HG03575 (cell line): ENCODE measurements at regions not wholly inside any gene's neighbourhood (a gene's known extent, or its start where the extent isn't known, plus 50 kb on each side); places are given as distances from the start of the nearest gene placed in this dataset.

Source experiments
- ATAC-seq: cut with Tn5 transposase; IDR thresholded peaks from one replicate; pipeline ENCODE4 v1.9.1; 2021; ENCODE audit not compliant: unreplicated experiment, insufficient number of reproducible peaks, low FRiP score; ENCODE audit errors: extremely low read depth

DNA sequence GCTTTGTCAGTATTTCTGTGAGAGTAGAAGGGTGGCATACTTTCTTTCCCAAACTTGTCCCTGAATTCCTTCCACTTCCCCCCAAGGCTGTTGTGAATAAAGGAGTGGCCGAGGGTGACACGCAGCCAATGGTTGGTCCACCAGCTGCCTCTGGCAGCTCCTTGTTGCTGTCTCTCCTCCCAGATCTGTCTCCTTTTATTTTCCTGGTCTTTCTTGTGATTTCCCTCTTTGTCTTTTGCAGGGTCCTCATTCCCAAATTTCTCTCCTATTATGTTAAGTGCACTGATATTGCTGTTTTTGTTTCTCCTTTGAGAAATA is 137.5 kb upstream of the HMHB1 start:
- ATAC-seq, result no peak

DNA sequence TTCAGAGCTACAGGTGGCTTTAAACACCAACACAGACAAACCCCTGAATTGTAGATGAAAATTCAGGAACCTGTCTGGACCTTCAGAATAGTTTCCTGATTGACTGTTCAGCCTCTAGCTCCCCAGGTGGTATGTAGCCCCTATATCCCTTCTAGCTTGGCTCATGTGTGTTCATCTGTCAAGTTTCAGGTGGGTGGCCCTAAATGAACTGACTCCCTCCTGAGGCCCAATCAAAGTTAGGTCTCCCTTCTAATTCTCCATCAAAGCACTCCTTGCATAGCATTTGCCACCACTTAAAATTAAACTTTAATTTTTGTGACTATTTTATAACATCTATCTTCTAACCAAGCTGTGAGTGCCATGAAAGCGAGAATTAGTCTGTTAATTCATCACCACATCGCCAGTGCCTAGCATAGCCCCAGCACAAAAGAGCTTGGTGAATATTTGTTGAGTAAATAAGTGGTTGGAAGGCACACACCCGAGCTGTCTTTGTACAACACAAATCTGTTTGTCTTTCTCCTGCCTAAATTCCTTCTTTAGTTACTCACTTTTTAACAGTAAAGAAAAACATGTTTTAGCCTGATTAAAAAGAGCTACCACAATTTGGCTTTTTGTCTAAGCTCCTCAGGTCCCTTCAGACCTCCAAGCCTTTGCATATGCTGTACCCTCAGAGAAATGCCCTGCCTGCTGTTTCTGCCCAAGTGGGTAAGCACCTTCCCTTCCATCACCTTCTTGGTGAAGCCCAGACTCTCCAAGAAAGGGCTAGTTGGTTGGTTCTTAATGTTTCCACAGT is 138.1 kb upstream of the HMHB1 start:
- no peak for ATAC-seq

DNA sequence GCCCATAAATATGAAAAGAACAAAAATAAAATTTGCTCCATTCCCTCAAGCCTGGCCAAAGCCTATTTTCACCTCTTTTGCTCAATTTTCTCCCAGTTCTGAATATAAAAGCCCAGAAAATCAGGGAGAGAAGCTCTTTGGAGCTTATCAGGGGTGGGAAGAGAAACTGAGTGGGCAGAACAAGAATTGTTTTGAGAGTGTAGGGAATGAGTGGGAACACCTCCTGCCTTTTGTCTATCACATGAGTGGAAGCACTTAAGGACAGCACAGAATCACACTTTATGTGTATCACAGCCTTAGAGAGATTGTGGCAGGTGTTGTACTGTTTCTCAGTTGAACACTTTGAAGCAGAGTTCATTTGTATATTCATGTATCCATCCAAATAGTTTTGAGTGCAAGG is 139.2 kb upstream of the HMHB1 start:
- ATAC-seq, result no peak

DNA sequence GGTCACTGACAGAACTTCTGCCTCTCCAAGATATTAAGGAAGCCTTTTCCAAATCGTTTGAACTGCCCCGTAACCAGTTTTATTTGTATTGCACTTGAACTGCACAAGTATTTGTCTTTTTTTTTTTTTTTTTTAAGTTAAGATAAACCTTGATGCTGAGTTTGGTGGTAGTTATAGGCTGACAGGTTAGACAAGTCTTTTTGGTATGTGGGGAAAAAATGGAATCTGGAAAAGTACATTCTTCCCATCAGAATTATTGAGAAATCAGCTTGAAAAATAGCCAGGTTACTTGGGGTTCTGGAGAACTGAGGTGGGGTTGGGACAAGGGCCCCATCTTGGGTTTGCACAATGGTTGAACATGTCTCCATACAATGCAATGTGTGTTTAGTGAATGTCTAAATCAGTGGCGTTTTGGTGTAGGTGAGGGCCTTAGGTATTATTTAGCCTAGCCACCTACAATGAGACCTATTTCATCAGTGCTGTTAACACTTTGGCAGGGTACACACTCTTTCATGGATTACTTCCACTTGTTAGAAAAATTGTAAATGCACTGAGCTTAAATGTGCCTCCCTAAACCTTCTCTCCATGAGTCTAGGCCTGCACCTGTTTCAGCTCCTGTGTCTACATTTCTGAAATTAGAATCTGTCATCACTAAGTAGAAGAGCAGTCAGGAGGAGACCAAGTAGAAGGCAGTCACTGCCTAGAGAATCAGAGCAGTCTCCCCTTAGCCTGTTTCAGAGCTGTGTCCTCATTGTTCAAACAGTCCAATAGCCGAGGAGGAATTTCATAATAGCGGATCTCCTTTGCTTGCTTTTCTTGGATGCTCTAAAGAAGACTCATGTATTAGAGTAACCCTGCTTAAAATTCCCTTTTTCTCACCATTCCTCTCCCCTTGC is 140.0 kb upstream of the HMHB1 start:
- ATAC-seq, result no peak

DNA sequence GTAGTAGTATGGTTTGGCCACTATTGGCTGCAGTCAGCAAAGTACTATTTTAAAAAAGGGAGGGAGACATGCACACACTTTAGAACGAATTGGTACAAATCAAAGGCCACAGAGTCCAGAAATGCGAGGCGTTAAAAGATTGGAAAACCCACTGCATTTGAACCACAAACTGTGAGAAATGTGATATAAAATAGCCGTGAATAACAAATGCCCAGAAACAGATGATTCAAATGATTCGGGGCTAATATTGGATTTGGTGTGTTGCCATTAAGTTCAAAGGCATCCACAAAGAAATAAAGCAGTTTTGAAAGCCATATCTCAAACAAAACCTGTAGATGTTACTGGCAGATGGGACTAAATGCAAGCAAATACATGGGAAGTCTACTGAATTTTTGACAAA is 140.9 kb upstream of the HMHB1 start:
- no peak for ATAC-seq

DNA sequence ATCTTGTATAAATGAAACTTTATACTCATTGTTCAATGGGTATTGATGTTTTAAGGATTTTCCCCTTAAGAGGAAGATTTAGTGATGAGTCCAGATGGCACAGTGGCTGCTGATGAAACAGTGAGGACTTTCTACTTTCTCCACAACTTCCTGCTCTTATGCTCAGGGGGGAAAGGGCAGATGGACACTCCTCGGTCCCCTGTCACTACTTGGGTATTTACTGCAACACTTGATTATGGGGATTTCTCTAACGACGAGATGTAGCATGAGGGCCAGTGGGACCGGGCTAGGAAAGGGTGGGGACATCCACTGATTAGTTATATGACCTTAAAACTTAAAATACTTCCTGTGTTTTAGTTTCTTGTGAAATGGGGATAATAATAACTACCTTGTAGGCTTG is 146.1 kb upstream of the HMHB1 start:
- no peak for ATAC-seq

DNA sequence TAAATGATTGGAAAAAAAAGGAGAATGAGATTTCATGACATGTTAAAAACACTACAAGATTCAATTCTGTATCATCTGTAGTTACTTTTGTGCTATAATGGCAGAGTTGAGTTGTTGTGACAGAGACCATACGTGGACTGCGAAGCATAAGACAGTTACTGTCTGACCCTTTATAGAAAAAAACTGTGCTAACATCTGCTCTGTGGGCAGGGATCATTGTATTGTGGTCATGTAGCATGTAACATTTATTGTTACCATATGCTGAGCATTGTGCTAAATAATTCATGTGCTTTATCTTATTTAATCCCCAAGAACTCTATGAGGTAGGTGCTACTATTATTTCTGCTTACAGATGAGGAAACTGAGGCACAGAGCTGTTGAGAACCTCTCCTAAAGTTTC is 147.3 kb upstream of the HMHB1 start:
- ATAC-seq, result no peak

DNA sequence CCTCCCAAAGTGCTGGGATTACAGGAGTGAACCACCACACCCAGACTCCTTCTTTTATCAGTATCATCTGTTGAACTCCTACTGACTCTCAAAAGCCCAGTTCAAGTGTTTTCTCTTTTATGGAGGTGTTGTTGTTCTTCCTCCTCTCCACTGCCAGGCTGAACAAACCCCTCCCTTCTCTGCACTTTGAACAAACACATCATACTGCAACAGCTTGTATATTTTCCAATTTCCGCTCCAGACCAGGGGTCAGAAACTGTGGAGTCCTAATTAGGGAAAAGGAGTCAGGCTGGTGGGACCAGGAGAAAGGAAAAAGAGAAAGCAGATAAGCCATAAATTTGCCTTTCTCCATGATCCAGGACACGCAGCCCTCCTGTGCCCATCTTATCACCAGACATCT is 148.1 kb upstream of the HMHB1 start:
- ATAC-seq, result no peak

DNA sequence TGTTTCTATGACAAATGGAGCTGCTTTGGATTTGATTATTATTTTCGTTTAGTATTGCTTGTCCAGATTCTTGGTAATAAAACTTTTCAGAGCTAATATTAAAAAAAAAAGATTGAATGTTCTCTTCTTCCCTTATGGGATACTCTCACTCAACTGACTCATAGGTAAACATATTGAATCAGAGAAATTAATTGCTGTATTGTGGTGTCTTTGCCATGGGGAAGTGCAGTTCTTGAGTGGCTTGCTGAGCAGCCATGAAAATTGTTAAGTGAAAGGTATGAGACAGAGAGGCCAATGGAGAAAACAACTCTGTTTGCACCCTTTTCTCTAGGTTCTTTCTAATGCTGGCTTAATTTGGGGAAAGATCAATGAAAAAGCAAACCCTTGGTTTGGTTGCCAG is 149.9 kb upstream of the HMHB1 start:
- no peak for ATAC-seq

DNA sequence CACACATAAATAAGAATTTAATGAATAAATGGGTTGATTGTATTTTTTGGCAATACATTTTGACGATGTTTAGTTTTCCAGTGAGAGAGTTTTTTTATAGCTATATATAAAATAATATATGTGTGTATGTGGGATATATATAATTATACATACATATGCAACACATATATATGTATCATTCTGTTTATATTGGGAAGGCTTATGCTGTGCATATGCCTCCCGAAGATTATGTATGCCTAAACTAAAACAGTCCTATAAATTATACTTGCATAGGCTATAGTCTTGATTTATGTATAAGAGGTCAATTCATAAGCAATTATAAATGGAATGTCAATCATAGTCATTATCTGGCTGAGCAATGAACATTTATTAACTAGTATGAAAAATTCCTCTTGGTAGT is 151.3 kb upstream of the HMHB1 start:
- ATAC-seq, result no peak

DNA sequence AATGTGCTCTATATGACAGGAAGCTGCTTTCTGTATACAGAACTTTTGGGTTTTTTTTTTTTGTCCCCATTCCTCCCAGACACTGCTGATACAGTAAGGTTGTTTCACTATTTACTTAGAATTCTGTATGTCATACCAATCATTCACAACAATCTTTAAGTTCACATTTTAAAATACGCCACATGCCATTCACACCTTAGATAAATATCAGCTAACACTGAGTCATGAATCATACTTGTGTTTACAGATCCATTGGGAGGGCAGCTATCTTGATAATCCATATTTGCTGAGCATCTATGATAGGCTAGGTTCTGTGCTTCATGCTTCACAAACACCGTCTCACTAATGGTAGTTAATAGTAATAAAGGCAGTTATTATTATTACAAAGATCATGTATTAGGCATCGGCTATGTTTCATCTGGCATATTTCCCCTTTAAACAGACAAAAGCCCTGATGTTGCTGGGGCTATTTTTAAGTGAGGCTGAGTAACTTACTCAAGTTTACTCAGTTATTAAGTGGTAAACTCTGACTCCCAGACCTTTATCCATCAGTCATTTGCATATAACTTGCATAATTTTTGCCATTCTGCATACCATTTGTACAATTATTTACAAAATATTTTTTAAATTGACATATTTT is 152.2 kb upstream of the HMHB1 start:
- no peak for ATAC-seq

DNA sequence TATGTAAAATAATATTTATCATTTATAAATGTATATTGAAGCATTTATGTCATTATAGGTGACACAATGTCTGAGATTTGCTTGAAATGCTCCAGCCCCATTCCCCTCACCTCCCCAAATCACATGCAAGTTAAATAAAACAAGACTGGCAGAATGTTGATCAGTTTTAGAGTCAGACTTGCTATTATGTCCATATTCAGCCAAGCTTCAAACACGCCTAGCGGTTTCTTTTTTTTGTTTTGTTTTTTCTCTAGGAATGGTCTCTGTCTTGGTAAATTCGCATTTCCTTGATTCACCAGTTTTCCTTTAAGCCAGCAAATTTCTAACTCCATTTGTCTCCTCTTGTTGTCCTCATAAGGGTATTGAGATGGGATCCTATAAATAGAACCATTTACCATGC is 153.0 kb upstream of the HMHB1 start:
- no peak for ATAC-seq

DNA sequence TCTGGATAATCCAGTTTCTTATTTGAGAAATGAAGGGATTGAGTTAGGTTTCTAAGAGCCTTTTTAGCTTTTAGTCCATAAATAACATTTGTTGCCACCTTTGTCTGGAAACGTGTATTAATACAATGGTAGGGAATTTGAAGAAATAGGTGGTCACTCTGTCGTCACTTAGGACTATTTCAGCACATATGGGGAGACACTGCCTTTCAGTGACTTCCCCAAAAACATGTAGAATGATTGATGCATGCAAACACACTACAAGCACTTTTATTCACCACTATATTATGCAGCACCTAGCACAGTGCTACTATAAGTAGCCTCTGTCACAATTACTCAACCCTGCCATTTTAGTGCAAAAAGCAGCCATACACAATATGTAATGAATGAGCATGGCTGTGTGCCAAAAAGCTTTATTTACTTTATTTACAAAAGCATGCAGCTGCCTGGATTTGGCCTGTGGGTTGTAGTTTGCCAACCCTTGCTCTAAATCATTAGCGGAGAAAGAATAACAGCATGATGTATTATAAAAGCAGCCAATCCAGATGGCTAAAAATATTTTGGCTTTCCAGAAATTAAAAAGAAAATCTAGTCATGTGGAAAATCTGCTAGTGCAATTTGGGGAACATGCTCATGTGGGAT is 154.2 kb upstream of the HMHB1 start:
- ATAC-seq, result no peak

DNA sequence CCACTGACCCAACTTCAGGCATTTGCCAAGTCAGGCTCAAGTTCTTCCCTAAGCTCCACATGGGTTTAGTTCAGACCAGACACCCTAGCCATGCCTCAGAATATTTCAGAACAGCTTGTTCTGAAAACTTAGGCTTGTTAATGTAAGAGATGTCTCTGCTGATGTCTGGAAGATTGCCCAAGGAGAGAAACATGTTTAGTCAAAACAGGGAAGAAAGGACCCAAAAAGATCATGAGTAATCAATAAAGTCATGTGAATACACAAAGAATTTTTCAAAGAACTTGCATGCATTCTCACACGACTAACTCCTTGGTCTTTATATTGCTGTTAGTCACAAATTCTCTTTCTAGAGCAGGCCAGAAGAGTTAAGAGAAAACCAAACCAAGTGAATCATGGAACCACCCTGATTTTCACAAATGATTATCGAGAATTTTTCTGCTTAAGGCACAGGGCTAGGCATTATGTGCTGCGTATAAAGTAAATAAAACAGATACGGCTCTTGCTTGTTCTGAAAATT is 158.1 kb upstream of the HMHB1 start:
- ATAC-seq, result no peak

DNA sequence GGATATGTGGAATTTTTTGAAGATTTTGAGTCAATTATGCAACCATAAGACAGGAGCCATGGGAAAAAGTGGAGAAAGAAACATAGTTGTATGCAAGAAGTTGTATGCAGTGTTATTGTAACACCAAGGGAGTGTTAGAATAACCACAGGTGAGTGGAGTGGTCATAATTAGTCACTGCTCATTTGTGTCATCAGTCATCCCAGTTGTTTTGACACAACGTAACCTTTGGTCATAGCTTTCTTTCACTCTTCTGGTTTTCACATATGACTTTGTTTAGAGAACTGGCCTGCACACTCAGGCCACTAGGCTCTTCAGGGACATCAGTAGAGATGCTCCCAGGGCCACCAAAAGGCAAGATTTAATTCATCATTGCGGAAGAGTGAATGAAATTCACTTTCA is 158.7 kb upstream of the HMHB1 start:
- no peak for ATAC-seq

DNA sequence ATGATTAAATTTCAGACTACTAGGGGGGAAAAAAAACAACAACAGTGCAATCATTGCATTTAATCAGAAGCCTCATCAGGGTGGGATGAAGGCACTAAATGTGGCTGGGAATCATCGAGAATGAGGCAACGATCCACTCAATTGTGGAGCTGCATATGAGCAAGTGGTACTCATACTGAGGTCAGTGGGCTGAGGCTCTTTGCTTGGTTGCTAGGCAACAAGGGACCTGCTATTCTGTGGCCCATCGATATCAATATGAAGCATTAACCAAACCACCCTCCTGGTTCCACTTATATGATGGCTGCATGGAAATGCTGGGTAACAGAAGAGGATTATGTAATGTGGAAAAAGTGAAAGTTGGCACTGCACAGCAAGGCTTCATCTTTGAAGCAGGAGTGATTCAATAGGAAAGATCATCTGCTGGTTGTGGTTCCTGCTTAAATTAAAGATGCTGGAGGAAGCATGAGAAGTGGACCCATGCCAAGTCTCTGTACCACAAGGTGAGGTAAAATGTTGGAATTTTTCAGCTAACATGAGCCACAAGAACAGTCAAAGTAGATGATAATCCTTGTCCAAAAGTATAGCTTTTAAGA is 159.8 kb upstream of the HMHB1 start:
- no peak for ATAC-seq

DNA sequence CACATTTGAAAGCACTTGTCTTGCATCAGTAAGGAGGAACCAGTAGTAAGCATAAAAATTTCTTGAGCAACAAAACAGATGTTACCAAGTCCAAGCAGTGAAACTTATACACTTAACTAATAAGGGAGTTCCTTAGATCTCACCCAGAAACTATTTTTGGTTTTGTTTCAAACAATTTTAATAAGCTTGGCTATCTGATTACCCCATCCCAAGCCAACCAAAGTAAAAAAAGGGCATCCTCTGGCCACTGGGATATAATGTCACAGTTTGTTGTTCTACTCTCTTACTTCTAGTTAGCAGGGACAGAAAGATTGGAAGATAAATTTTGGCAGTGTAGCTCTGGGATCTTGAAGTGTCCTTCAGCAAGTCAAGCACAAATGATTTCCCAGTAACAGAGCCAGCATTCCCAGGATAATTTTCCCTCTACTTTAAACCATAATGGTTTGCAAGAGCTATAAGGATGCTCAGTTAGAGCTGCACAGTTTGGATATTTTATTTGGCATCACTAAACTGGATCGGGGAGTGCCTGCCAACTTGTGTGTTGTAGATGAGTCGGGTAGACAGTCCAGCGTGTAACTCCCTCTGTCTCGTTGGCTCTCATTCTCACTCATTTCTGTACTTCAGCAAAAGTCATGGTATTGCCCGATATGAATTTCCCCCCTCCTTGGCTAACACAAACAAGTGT is 161.9 kb upstream of the HMHB1 start:
- no peak for ATAC-seq

DNA sequence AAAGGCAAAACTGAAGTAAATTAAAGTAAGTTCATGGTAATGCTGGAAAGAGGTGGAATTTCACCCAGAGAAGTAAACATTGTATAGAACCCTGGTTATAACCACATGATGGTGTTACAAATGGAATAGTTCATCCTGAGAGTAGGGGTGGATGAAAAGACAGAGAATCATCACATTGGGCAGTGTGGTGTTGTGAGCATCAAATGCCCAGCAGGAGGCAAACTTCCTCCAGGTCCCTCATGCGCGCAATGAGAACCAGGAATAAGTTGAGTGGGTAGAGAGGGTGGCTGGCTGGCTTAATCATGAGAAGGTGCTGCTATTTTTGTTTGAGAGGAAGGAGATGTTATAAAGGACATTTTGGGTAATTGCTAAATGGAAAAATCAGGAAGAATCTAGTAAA is 163.3 kb upstream of the HMHB1 start:
- no peak for ATAC-seq

DNA sequence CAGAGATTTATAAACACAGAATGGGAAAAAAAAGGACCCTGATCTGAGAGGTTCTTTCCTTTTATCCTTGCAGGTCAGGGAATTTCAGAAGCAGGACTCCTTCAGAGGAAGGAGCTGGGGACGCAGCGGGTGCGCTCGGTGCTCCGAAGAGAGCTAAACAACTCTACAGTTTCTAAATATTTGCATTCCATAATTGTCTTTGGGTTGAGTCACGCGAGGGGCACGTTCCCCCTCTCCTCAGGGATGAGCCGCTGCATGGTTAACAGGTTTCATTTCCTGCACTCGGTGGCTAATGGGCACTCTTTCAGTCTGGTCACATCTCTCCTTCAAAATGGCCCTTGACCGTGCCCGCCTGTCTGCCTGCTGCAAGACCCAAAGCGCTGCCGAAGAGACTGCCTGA is 165.0 kb upstream of the HMHB1 start:
- no peak for ATAC-seq
